ENCODE measurements at regions not wholly inside any gene's neighbourhood (a gene's known extent, or its start where the extent isn't known, plus 50 kb on each side); places are given as distances from the start of the nearest gene placed in this dataset.

DNA sequence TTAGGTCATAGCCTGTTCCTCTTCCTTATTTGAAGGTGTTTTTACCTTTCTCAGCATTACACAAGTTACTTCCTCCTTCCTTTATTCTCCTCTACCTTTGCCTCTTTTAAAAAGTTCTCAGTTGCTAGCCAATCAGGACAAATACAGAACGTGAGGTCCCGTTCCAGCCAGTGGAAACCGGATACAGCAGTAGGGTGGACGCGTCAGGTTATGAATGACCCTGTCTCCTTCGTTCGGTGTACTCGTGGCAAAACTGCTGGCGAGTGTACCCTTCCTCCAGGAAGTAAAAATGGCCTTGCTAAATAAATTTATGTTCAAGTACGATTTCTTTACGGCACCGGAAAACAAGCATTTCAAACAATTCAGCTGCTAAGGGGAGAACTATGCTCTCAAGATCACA lies 77.0 kb upstream of the MLN start:
- TF ChIP-seq, protein P1, sequence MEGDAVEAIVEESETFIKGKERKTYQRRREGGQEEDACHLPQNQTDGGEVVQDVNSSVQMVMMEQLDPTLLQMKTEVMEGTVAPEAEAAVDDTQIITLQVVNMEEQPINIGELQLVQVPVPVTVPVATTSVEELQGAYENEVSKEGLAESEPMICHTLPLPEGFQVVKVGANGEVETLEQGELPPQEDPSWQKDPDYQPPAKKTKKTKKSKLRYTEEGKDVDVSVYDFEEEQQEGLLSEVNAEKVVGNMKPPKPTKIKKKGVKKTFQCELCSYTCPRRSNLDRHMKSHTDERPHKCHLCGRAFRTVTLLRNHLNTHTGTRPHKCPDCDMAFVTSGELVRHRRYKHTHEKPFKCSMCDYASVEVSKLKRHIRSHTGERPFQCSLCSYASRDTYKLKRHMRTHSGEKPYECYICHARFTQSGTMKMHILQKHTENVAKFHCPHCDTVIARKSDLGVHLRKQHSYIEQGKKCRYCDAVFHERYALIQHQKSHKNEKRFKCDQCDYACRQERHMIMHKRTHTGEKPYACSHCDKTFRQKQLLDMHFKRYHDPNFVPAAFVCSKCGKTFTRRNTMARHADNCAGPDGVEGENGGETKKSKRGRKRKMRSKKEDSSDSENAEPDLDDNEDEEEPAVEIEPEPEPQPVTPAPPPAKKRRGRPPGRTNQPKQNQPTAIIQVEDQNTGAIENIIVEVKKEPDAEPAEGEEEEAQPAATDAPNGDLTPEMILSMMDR (IDR thresholded peaks at IDR 0.05; ENCODE audit: low read depth, low read length) = no peak
- no peak for TF ChIP-seq POLR2A (IDR thresholded peaks at IDR 0.05; ENCODE audit: extremely low read depth, insufficient read length)
- no peak for TF ChIP-seq MYC (IDR thresholded peaks at IDR 0.05; ENCODE audit: low read depth, low read length)
- TF ChIP-seq, protein P2, sequence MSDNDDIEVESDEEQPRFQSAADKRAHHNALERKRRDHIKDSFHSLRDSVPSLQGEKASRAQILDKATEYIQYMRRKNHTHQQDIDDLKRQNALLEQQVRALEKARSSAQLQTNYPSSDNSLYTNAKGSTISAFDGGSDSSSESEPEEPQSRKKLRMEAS (IDR thresholded peaks at IDR 0.05; ENCODE audit: low read depth, low read length) = no peak

Measured in NB4 (cell line).